Right lobe of liver (tissue), 4 donors: ENCODE measurements at regions not wholly inside any gene's neighbourhood (a gene's known extent, or its start where the extent isn't known, plus 50 kb on each side); places are given as distances from the start of the nearest gene placed in this dataset.

Source experiments
- POLR2A ChIP-seq: fragments of 450-650 bp; IDR thresholded peaks from one replicate; pipeline ENCODE4 v1.6.1; 2017; ENCODE audit warnings: antibody characterized with exemption, mild to moderate bottlenecking
- TF ChIP-seq, protein P1 (sequence below), 4 donors: fragments of 200-600 bp in 3 of 4; fragments of 450-650 bp in 1 of 4; IDR thresholded peaks; one replicate each; pipeline versions ENCODE4 v1.5.1 to v1.8.0; 2016 to 2022; ENCODE audit warnings: antibody characterized with exemption in 4 of 4, mild to moderate bottlenecking in 2 of 4
- donor health status: DM: no; HTN: no; CAD: no.
- donor health status: DM: no; HTN: no; CAD: no.
- donor health status: DM: no; HTN: yes; CAD: no.

DNA sequence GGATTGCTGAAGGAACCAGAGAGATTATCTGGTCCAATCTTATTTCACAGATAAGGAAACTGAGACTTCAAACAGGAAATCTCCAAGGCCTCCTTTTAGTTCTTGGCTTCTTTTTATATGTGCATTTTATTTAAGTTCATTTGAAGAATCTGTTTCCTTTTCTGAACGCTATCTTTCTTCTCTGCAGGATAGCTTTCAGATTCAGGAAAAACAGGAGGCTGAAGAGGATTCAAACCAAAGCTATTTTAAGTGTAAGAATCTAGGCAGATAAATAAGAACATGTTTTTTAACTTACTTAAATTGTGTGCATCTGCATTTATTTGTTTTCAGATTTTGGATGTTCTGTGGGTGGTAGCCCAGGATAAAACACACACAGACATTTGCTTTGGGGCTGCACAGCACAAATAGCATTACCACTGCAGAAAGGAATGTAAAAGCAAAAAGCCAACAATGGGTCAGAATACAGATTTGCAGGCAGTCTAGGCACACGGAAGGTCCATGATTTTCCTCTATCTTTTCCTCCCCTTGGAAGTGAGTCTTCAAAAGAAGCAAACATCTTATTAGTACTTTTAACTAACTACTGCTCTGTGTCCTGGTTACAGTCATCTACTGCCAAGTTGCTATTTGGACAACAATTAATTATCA is 188.8 kb upstream of the TBX18 start:
- TF ChIP-seq, protein P1, sequence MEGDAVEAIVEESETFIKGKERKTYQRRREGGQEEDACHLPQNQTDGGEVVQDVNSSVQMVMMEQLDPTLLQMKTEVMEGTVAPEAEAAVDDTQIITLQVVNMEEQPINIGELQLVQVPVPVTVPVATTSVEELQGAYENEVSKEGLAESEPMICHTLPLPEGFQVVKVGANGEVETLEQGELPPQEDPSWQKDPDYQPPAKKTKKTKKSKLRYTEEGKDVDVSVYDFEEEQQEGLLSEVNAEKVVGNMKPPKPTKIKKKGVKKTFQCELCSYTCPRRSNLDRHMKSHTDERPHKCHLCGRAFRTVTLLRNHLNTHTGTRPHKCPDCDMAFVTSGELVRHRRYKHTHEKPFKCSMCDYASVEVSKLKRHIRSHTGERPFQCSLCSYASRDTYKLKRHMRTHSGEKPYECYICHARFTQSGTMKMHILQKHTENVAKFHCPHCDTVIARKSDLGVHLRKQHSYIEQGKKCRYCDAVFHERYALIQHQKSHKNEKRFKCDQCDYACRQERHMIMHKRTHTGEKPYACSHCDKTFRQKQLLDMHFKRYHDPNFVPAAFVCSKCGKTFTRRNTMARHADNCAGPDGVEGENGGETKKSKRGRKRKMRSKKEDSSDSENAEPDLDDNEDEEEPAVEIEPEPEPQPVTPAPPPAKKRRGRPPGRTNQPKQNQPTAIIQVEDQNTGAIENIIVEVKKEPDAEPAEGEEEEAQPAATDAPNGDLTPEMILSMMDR (IDR thresholded peaks at IDR 0.05) = no peak
- no peak for TF ChIP-seq POLR2A
